ENCODE measurements at regions not wholly inside any gene's neighbourhood (a gene's known extent, or its start where the extent isn't known, plus 50 kb on each side); places are given as distances from the start of the nearest gene placed in this dataset.
"Not testable (repeated sequence)": the region's sequence is repeated elsewhere in the genome, so short reads cannot be mapped to it uniquely, and the experiment has no call there.

DNA sequence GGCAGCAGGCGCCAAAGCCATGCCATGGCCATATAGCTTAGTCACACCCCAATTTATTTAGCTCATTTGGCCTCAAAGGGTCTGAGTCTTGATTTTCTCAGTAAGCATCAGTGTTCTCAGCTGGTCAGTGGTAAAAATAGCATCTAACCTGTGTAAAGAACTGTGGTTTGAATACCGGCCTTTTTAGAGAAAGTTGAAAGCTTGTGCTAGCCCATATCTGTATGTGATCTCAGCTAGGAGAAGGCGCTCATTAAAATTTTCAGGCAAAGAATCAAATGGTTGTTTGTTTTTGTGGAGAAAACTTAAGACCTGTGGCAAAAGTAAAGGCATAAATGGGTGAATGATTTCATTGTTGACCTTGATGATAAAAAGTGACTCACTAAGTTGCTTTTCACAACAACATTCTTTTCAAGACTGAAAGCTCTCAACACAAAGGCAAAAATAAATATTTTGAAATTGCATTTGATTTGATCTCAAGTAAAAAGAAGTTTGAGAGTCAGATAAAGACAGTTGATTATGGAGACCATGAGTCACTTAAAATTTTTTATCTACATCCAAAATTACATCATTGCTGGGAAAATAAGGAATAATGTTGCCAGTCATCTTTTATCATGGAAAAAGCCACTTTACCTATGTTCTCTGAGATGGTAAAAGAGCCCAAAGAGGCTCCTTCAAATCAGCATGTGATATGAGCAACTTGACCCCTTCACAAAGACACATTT is 128.5 kb upstream of the RGS6 start:
- Histone ChIP-seq H3K27me3 (ENCODE audit: insufficient read depth, poor library complexity, severe bottlenecking) (no peaks in the 10 kb centered on the region), H3K27ac (replicated peaks) (no peak overlapping the region), H3K4me3 (replicated peaks; ENCODE audit: insufficient read depth, low read length) (no peak overlapping the region)
- TF ChIP-seq CTCF (IDR thresholded peaks at IDR 0.05; ENCODE audit: insufficient read depth, low read length) (no peak), SPI1 (IDR thresholded peaks at IDR 0.05; ENCODE audit: borderline replicate concordance, low read depth) (no peak), POLR2AphosphoS5 (IDR thresholded peaks at IDR 0.05; ENCODE audit: low read depth) (no peak), GABPA (IDR thresholded peaks at IDR 0.05; ENCODE audit: low read depth) (no peak), REST (IDR thresholded peaks at IDR 0.05; ENCODE audit: insufficient replicate concordance, low read depth) (no peak)
- no peak for DNase-seq (ENCODE audit: low read depth in 1 of 2, low spot score in 1 of 2)

GRCh38 chr14:71804992-71805391 is 127.2 kb upstream of the RGS6 start:
- no peak for DNase-seq (ENCODE audit: low read depth in 1 of 2, low spot score in 1 of 2)

DNA sequence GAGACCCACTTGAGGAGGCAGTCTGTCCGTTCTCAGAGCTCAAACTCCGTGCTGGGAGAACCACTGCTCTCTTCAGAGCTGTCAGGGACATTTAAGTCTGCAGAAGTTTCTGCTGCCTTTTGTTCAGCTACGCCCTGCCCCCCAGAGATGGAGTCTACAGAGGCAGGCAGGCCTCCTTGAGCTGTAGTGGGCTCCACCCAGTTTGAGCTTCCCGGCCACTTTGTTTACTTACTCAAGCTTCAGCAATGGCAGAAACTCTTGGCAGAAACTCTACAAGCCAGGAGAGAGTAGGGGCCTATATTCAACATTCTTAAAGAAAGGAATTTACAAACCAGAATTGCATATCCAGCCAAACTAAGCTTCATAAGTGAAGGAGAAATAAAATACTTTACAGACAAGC is 125.2 kb upstream of the RGS6 start:
- H3K27ac ChIP-seq (replicated peaks); DNase-seq (ENCODE audit: low read depth in 1 of 2, low spot score in 1 of 2); H3K4me3 ChIP-seq (replicated peaks; ENCODE audit: insufficient read depth, low read length); H3K27me3 ChIP-seq (ENCODE audit: insufficient read depth, poor library complexity, severe bottlenecking): not testable (repeated sequence)

More at GRCh38 chr14:71804992-71805391, 127.2 kb upstream of the RGS6 start:
- no peaks in the 10 kb centered on the region for H3K27me3 ChIP-seq (ENCODE audit: insufficient read depth, poor library complexity, severe bottlenecking)
- no peak overlapping the region for H3K4me3 ChIP-seq (replicated peaks; ENCODE audit: insufficient read depth, low read length)
- H3K27ac ChIP-seq (replicated peaks): no peak overlapping the region
- no peak for TF ChIP-seq SPI1 (IDR thresholded peaks at IDR 0.05; ENCODE audit: borderline replicate concordance, low read depth)
- TF ChIP-seq CTCF (IDR thresholded peaks at IDR 0.05; ENCODE audit: insufficient read depth, low read length): no peak
- no peak for TF ChIP-seq POLR2AphosphoS5 (IDR thresholded peaks at IDR 0.05; ENCODE audit: low read depth)
- no peak for TF ChIP-seq GABPA (IDR thresholded peaks at IDR 0.05; ENCODE audit: low read depth)
- no peak for TF ChIP-seq REST (IDR thresholded peaks at IDR 0.05; ENCODE audit: insufficient replicate concordance, low read depth)

DNA sequence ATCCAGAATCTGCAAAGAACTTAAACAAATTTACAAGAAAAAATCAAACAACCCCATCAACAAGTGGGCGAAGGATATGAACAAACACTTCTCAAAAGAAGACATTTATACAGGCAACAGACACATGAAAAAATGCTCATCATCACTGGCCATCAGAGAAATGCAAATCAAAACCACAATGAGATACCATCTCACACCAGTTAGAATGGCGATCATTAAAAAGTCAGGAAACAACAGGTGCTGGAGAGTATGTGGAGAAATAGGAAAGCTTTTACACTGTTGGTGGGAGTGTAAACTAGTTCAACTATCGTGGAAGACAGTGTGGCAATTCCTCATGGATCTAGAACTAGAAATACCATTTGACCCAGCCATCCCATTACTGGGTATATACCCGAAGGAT is 121.4 kb upstream of the RGS6 start:
- not testable (repeated sequence) for DNase-seq (ENCODE audit: low read depth in 1 of 2, low spot score in 1 of 2); H3K27ac ChIP-seq (replicated peaks); H3K27me3 ChIP-seq (ENCODE audit: insufficient read depth, poor library complexity, severe bottlenecking); H3K4me3 ChIP-seq (replicated peaks; ENCODE audit: insufficient read depth, low read length)

GRCh38 chr14:71812693-71813092 is 119.5 kb upstream of the RGS6 start:
- no peak for DNase-seq (ENCODE audit: low read depth in 1 of 2, low spot score in 1 of 2)
- H3K27ac ChIP-seq (replicated peaks): no peak overlapping the region
- H3K4me3 ChIP-seq (replicated peaks; ENCODE audit: insufficient read depth, low read length): no peak overlapping the region
- TF ChIP-seq POLR2AphosphoS5 (IDR thresholded peaks at IDR 0.05; ENCODE audit: low read depth) (no peak), SPI1 (IDR thresholded peaks at IDR 0.05; ENCODE audit: borderline replicate concordance, low read depth) (no peak), REST (IDR thresholded peaks at IDR 0.05; ENCODE audit: insufficient replicate concordance, low read depth) (no peak), GABPA (IDR thresholded peaks at IDR 0.05; ENCODE audit: low read depth) (no peak), CTCF (IDR thresholded peaks at IDR 0.05; ENCODE audit: insufficient read depth, low read length) (no peak)
- no peaks in the 10 kb centered on the region for H3K27me3 ChIP-seq (ENCODE audit: insufficient read depth, poor library complexity, severe bottlenecking)
